Dendritic cell treated with granulocyte-macrophage colony-stimulating factor and Interleukin-4, amounts not matched to agents 40 ng/mL and 50 ng/mL, for 4 days (primary cell): ENCODE measurements at regions not wholly inside any gene's neighbourhood (a gene's known extent, or its start where the extent isn't known, plus 50 kb on each side); places are given as distances from the start of the nearest gene placed in this dataset.

Source experiments
- H3K27ac Mint-ChIP-seq: one replicate; pipeline ENCODE4 v1.8.0; 2022; ENCODE audit warnings: mild to moderate bottlenecking, mixed read lengths
- H3K27me3 Mint-ChIP-seq: one replicate; pipeline ENCODE4 v1.8.0; 2022; ENCODE audit warnings: mild to moderate bottlenecking, mixed read lengths
- H3K36me3 Mint-ChIP-seq: one replicate; pipeline ENCODE4 v1.8.0; 2022; ENCODE audit warnings: low read depth, mixed read lengths
- H3K4me1 Mint-ChIP-seq: one replicate; pipeline ENCODE4 v1.8.0; 2022; ENCODE audit warnings: low read depth, mixed read lengths
- H3K4me3 Mint-ChIP-seq: one replicate; pipeline ENCODE4 v1.8.0; 2022; ENCODE audit warnings: mild to moderate bottlenecking, moderate library complexity, mixed read lengths
- H3K9me3 Mint-ChIP-seq: one replicate; pipeline ENCODE4 v1.8.0; 2022; ENCODE audit warnings: mixed read lengths
- intact Hi-C: fragments of 100-400 bp; cut with micrococcal nuclease; formaldehyde crosslinking; loops from one replicate; pipeline ENCODE4 v1.15.0; 2022

GRCh38 chr19:30665449-30665848 is 293.3 kb downstream of the ZNF536 start:
- Mint-ChIP-seq H3K27ac (no peak overlapping the region), H3K9me3 (no peaks in the 10 kb centered on the region), H3K4me3 (no peak overlapping the region), H3K36me3 (no peaks in the 10 kb centered on the region), H3K4me1 (no peaks in the 10 kb centered on the region), H3K27me3 (peaks cover 19% of the 10 kb centered on the region)
- intact Hi-C loops, result no loop called here

- intact Hi-C loops, result no loop called here
- Mint-ChIP-seq H3K4me3 (no peak overlapping the region), H3K9me3 (no peaks in the 10 kb centered on the region), H3K4me1 (no peaks in the 10 kb centered on the region), H3K27ac (no peak overlapping the region), H3K27me3 (peaks cover 8% of the 10 kb centered on the region), H3K36me3 (no peaks in the 10 kb centered on the region)
Measured at GRCh38 chr19:30663611-30664174, 291.5 kb downstream of the ZNF536 start.

GRCh38 chr19:30662211-30662861 is 290.2 kb downstream of the ZNF536 start:
- H3K36me3 Mint-ChIP-seq, result no peaks in the 10 kb centered on the region
- H3K27ac Mint-ChIP-seq, result no peak overlapping the region
- H3K27me3 Mint-ChIP-seq, result peaks cover 3% of the 10 kb centered on the region
- no peak overlapping the region for H3K4me3 Mint-ChIP-seq
- no peaks in the 10 kb centered on the region for H3K4me1 Mint-ChIP-seq
- intact Hi-C loops, result no loop called here
- no peaks in the 10 kb centered on the region for H3K9me3 Mint-ChIP-seq

- Mint-ChIP-seq H3K9me3 (no peaks in the 10 kb centered on the region), H3K27me3 (peaks cover 4% of the 10 kb centered on the region), H3K4me3 (no peak overlapping the region), H3K36me3 (no peaks in the 10 kb centered on the region), H3K27ac (no peak overlapping the region), H3K4me1 (no peaks in the 10 kb centered on the region)
- intact Hi-C loops, result no loop called here
Measured at GRCh38 chr19:30659638-30660037, 287.5 kb downstream of the ZNF536 start.

GRCh38 chr19:30656520-30657100 is 284.4 kb downstream of the ZNF536 start:
- Mint-ChIP-seq H3K9me3 (no peaks in the 10 kb centered on the region), H3K4me1 (no peaks in the 10 kb centered on the region), H3K27me3 (peaks cover 2% of the 10 kb centered on the region), H3K36me3 (no peaks in the 10 kb centered on the region), H3K27ac (no peak overlapping the region), H3K4me3 (no peak overlapping the region)
- intact Hi-C loops, result no loop called here

- no peak overlapping the region for H3K27ac Mint-ChIP-seq
- H3K27me3 Mint-ChIP-seq, result peaks cover 4% of the 10 kb centered on the region
- no peak overlapping the region for H3K4me3 Mint-ChIP-seq
- H3K36me3 Mint-ChIP-seq, result no peaks in the 10 kb centered on the region
- intact Hi-C loops, result loop anchor here (5.0 kb wide), 1 partner anchor 922 kb away; no protein-coding TSS in a partner anchor
- no peaks in the 10 kb centered on the region for H3K9me3 Mint-ChIP-seq
- no peaks in the 10 kb centered on the region for H3K4me1 Mint-ChIP-seq
Measured at GRCh38 chr19:30653646-30654386, 281.6 kb downstream of the ZNF536 start.

- Mint-ChIP-seq H3K36me3 (no peaks in the 10 kb centered on the region), H3K4me3 (no peak overlapping the region), H3K27ac (no peak overlapping the region), H3K9me3 (no peaks in the 10 kb centered on the region), H3K27me3 (peaks cover 11% of the 10 kb centered on the region), H3K4me1 (no peaks in the 10 kb centered on the region)
- intact Hi-C loops, result loop anchor here (5.0 kb wide), 1 partner anchor 920 kb away; no protein-coding TSS in a partner anchor
Measured at GRCh38 chr19:30652751-30653150, 280.6 kb downstream of the ZNF536 start.

- Mint-ChIP-seq H3K9me3 (no peaks in the 10 kb centered on the region), H3K27ac (no peak overlapping the region), H3K4me3 (no peak overlapping the region), H3K36me3 (no peaks in the 10 kb centered on the region), H3K4me1 (no peaks in the 10 kb centered on the region), H3K27me3 (peaks cover 13% of the 10 kb centered on the region)
- intact Hi-C loops, result loop anchor here (5.0 kb wide), 1 partner anchor 919 kb away; no protein-coding TSS in a partner anchor
Measured at GRCh38 chr19:30651691-30652090, 279.5 kb downstream of the ZNF536 start.

GRCh38 chr19:30651066-30651465 is 278.9 kb downstream of the ZNF536 start:
- intact Hi-C loops, result loop anchor here (5.0 kb wide), 1 partner anchor 919 kb away; no protein-coding TSS in a partner anchor
- Mint-ChIP-seq H3K27ac (no peak overlapping the region), H3K4me3 (no peak overlapping the region), H3K9me3 (no peaks in the 10 kb centered on the region), H3K27me3 (peaks cover 13% of the 10 kb centered on the region), H3K4me1 (no peaks in the 10 kb centered on the region), H3K36me3 (no peaks in the 10 kb centered on the region)

- intact Hi-C loops, result loop anchor here (5.0 kb wide), 1 partner anchor 918 kb away; no protein-coding TSS in a partner anchor
- Mint-ChIP-seq H3K27ac (no peak overlapping the region), H3K4me1 (no peaks in the 10 kb centered on the region), H3K4me3 (no peak overlapping the region), H3K27me3 (peaks cover 11% of the 10 kb centered on the region), H3K9me3 (no peaks in the 10 kb centered on the region), H3K36me3 (no peaks in the 10 kb centered on the region)
Measured at GRCh38 chr19:30649934-30650614, 277.9 kb downstream of the ZNF536 start.

GRCh38 chr19:30648866-30649862 is 277.0 kb downstream of the ZNF536 start:
- Mint-ChIP-seq H3K27ac (no peak overlapping the region), H3K36me3 (no peaks in the 10 kb centered on the region), H3K27me3 (peaks cover 11% of the 10 kb centered on the region), H3K4me3 (no peak overlapping the region), H3K4me1 (no peaks in the 10 kb centered on the region), H3K9me3 (no peaks in the 10 kb centered on the region)
- intact Hi-C loops, result no loop called here

GRCh38 chr19:30647891-30648720 is 275.9 kb downstream of the ZNF536 start:
- Mint-ChIP-seq H3K9me3 (no peaks in the 10 kb centered on the region), H3K27ac (no peak overlapping the region), H3K4me3 (no peak overlapping the region), H3K4me1 (no peaks in the 10 kb centered on the region), H3K36me3 (no peaks in the 10 kb centered on the region), H3K27me3 (peaks cover 13% of the 10 kb centered on the region)
- intact Hi-C loops, result no loop called here
